A673 (cell line): ENCODE measurements at regions not wholly inside any gene's neighbourhood (a gene's known extent, or its start where the extent isn't known, plus 50 kb on each side); places are given as distances from the start of the nearest gene placed in this dataset.

ENCODE experiments used
- BruUV-seq: library from RNA; stranded (reverse); fragments of 400-500 nt; replicated peaks from 2 replicates; lab custom pipeline; 2021; lab: Mats Ljungman, UMichigan
- CTCF ChIA-PET: fragments of 300-600 bp; sonication (Branson Sonifier 250); formaldehyde crosslinking; loops from one replicate; lab custom pipeline; 2022; ENCODE audit warnings: antibody characterized with exemption; lab: Charles Lee
- POLR2A ChIA-PET: fragments of 300-600 bp; sonication (Branson Sonifier 250); formaldehyde crosslinking; loops from one replicate; lab custom pipeline; 2022; ENCODE audit warnings: antibody characterized with exemption; ENCODE audit not compliant: low non-redundant PET; lab: Charles Lee
- DNase-seq: peaks from one replicate; pipeline ENCODE4 v3.0.0-alpha.2; 2015; ENCODE audit warnings: low spot score
- H3K27ac ChIP-seq: fragments of 200-600 bp; sonication (generic); 2 replicates; pipeline ENCODE4 v1.5.1; 2016; ENCODE audit warnings: mixed run types, low read depth, mild to moderate bottlenecking, mixed read lengths, antibody characterized with exemption, low read length; ENCODE audit not compliant: poor library complexity, severe bottlenecking
- H3K27me3 ChIP-seq: fragments of 200-600 bp; sonication (generic); replicated peaks from 2 replicates; pipeline ENCODE4 v1.6.1; 2017; ENCODE audit warnings: mixed run types, low read depth, mild to moderate bottlenecking, mixed read lengths, antibody characterized with exemption, low read length; ENCODE audit not compliant: insufficient read depth, poor library complexity
- H3K36me3 ChIP-seq: fragments of 200-600 bp; sonication (generic); 2 replicates; pipeline ENCODE4 v1.6.1; 2016; ENCODE audit warnings: mixed run types, mild to moderate bottlenecking, mixed read lengths, antibody characterized with exemption, low read length; ENCODE audit not compliant: insufficient read depth, poor library complexity, severe bottlenecking
- H3K4me1 ChIP-seq: fragments of 200-600 bp; sonication (generic); 2 replicates; pipeline ENCODE4 v1.6.1; 2017; ENCODE audit warnings: mixed run types, mild to moderate bottlenecking, mixed read lengths, antibody characterized with exemption, low read length; ENCODE audit not compliant: insufficient read depth, poor library complexity, severe bottlenecking
- H3K4me3 ChIP-seq: fragments of 200-600 bp; sonication (generic); 2 replicates; pipeline ENCODE4 v1.5.1; 2016; ENCODE audit warnings: low read depth, mixed run types, mild to moderate bottlenecking, mixed read lengths, low read length; ENCODE audit not compliant: poor library complexity, severe bottlenecking
- H3K9me3 ChIP-seq: fragments of 200-600 bp; sonication (generic); 2 replicates; pipeline ENCODE4 v1.6.1; 2016; ENCODE audit warnings: mixed run types, low read depth, mild to moderate bottlenecking, mixed read lengths, antibody characterized with exemption, low read length; ENCODE audit not compliant: poor library complexity, severe bottlenecking
- CTCF ChIP-seq: fragments of 300-800, 200-600 bp; sonication (generic); conservative IDR thresholded peaks from 2 replicates; pipeline ENCODE4 v1.5.1; 2017; ENCODE audit warnings: low read depth, mild to moderate bottlenecking, antibody characterized with exemption, low read length, moderate library complexity, mixed read lengths
- EZH2 ChIP-seq: fragments of 200-600 bp; sonication (generic); IDR thresholded peaks from 2 replicates; pipeline ENCODE4 v1.6.1; 2017; ENCODE audit warnings: borderline replicate concordance, low read depth, mild to moderate bottlenecking, mixed read lengths, antibody characterized with exemption, low read length; ENCODE audit not compliant: poor library complexity, severe bottlenecking
- intact Hi-C: fragments of 100-400 bp; cut with micrococcal nuclease; formaldehyde crosslinking; loops from one replicate; pipeline ENCODE4 v1.10.0; 2022; ENCODE audit not compliant: unreplicated experiment

GRCh38 chr11:38191101-38191500 lies 1593.1 kb upstream of the RAG2 start:
- H3K36me3 ChIP-seq = no peaks in the 10 kb centered on the region
- peaks cover 4% of the 10 kb centered on the region for H3K4me1 ChIP-seq
- TF ChIP-seq EZH2 (no peak), CTCF (peak; percentile 48)
- intact Hi-C loops = loop anchor here (1.0 to 2.0 kb wide), 2 partner anchors 600 to 1176 kb away; no protein-coding TSS in a partner anchor
- CTCF ChIA-PET = interaction anchor here (0.6 to 1.2 kb wide), 3 partner anchors 19 to 600 kb away, joined by 3 to 7 read pairs (median 3); no protein-coding TSS in a partner anchor
- no peaks in the 10 kb centered on the region for H3K27me3 ChIP-seq
- H3K27ac ChIP-seq = no peak overlapping the region
- H3K4me3 ChIP-seq = no peak overlapping the region
- no TSS peak for BruUV-seq
- no peaks in the 10 kb centered on the region for H3K9me3 ChIP-seq
- DNase-seq = peak; percentile 56
- POLR2A ChIA-PET = no interaction called here

GRCh38 chr11:38182126-38182866 lies 1584.3 kb upstream of the RAG2 start:
- BruUV-seq = no TSS peak
- no peaks in the 10 kb centered on the region for H3K9me3 ChIP-seq
- CTCF ChIA-PET = interaction anchor here (0.6 kb wide), 1 partner anchor 234 kb away, joined by 8 read pairs; no protein-coding TSS in a partner anchor
- TF ChIP-seq EZH2 (no peak), CTCF (no peak)
- no peak overlapping the region for H3K27ac ChIP-seq
- intact Hi-C loops = no loop called here
- H3K36me3 ChIP-seq = no peaks in the 10 kb centered on the region
- no peak overlapping the region for H3K4me3 ChIP-seq
- POLR2A ChIA-PET = no interaction called here
- DNase-seq = no peak
- no peaks in the 10 kb centered on the region for H3K27me3 ChIP-seq
- H3K4me1 ChIP-seq = no peaks in the 10 kb centered on the region

GRCh38 chr11:38176686-38177322 lies 1578.8 kb upstream of the RAG2 start:
- Histone ChIP-seq H3K4me1 (no peaks in the 10 kb centered on the region), H3K9me3 (no peaks in the 10 kb centered on the region), H3K27ac (no peak overlapping the region), H3K4me3 (no peak overlapping the region), H3K27me3 (no peaks in the 10 kb centered on the region), H3K36me3 (no peaks in the 10 kb centered on the region)
- no TSS peak for BruUV-seq
- DNase-seq = no peak
- TF ChIP-seq EZH2 (no peak), CTCF (no peak)
- ChIA-PET CTCF (no interaction called here), POLR2A (no interaction called here)
- intact Hi-C loops = no loop called here
